HEK293 (cell line): ENCODE measurements at regions not wholly inside any gene's neighbourhood (a gene's known extent, or its start where the extent isn't known, plus 50 kb on each side); places are given as distances from the start of the nearest gene placed in this dataset.

ENCODE experiments used
- TCF7L2 ChIP-seq: IDR thresholded peaks from 2 replicates; pipeline ENCODE4 v1.6.1; 2011; ENCODE audit warnings: low read depth, mild to moderate bottlenecking, inconsistent platforms, low read length, moderate library complexity, borderline replicate concordance
- ZNF555 ChIP-seq: fragments of 450-650 bp; formaldehyde crosslinking; conservative IDR thresholded peaks from 2 replicates; pipeline ENCODE4 v1.5.1; 2017; ENCODE audit warnings: missing biosample characterization, mild to moderate bottlenecking, missing genetic modification characterization, inconsistent platforms

DNA sequence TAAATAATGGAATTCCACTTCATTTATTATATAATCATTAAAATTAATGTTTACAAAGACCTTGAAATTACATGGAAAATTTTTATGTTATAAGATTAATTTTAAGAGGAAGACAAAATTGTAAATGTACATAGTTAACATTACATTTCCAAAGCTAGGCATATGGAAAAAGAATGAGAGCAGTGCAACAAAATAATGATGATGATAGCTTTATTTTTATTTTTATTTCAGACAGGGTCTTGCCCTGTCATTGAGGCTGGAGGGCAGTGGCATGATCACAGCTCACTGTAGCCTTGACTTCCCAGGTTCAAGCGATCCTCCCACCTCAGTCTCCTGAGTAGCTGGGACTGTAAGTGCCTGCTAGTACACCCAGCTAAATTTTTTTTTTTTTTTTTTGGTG lies 61.2 kb upstream of the ZCCHC2 start:
- no peak for TF ChIP-seq ZNF555 (tag by site-specific recombination)
- TF ChIP-seq TCF7L2 = no peak
